Trophoblast cell (in vitro differentiated cells and primary cell): ENCODE measurements at regions not wholly inside any gene's neighbourhood (a gene's known extent, or its start where the extent isn't known, plus 50 kb on each side); places are given as distances from the start of the nearest gene placed in this dataset.

Experiments
- DNase-seq, 2 donors: peaks; one replicate each; pipeline ENCODE4 v3.0.0-alpha.2; 2016
- H2AFZ ChIP-seq: 2 replicates; pipeline ENCODE4 v1.6.1; 2013; ENCODE audit warnings: low read length, moderate library complexity, mild to moderate bottlenecking; ENCODE audit not compliant: insufficient read depth, poor library complexity
- H2AK5ac ChIP-seq: 2 replicates; pipeline ENCODE4 v1.6.1; 2013; ENCODE audit warnings: mild to moderate bottlenecking, low read length
- H2BK120ac ChIP-seq: 2 replicates; pipeline ENCODE4 v1.6.1; 2013; ENCODE audit warnings: low read length, mild to moderate bottlenecking, moderate library complexity; ENCODE audit not compliant: insufficient read depth, poor library complexity
- H2BK12ac ChIP-seq: 2 replicates; pipeline ENCODE4 v1.6.1; 2013; ENCODE audit warnings: mild to moderate bottlenecking, low read length, moderate library complexity
- H2BK5ac ChIP-seq: 2 replicates; pipeline ENCODE4 v1.6.1; 2013; ENCODE audit warnings: low read length, low read depth, moderate library complexity, mild to moderate bottlenecking; ENCODE audit not compliant: poor library complexity
- H3K14ac ChIP-seq: 2 replicates; pipeline ENCODE4 v1.6.1; 2013; ENCODE audit warnings: mild to moderate bottlenecking, low read length
- H3K18ac ChIP-seq: 2 replicates; pipeline ENCODE4 v1.6.1; 2013; ENCODE audit warnings: mild to moderate bottlenecking, low read length
- H3K23ac ChIP-seq: 2 replicates; pipeline ENCODE4 v1.6.1; 2013; ENCODE audit warnings: low read length
- H3K27ac ChIP-seq: 2 replicates; pipeline ENCODE4 v1.5.1; 2013; ENCODE audit warnings: low read depth, mild to moderate bottlenecking, inconsistent platforms, low read length, moderate library complexity
- H3K27me3 ChIP-seq: 2 replicates; pipeline ENCODE4 v1.6.1; 2013; ENCODE audit warnings: inconsistent platforms, mild to moderate bottlenecking, low read length, moderate library complexity; ENCODE audit not compliant: insufficient read depth
- H3K36me3 ChIP-seq, 2 experiments: 1 replicate in 1 of 2; 2 replicates in 1 of 2; pipeline ENCODE4 v1.6.1; 2013; ENCODE audit warnings: low read length in 2 of 2, mild to moderate bottlenecking in 2 of 2, moderate library complexity in 1 of 2; ENCODE audit not compliant: insufficient read depth in 2 of 2, control insufficient read depth in 1 of 2
- H3K4ac ChIP-seq: 2 replicates; pipeline ENCODE4 v1.6.1; 2013; ENCODE audit warnings: low read depth, mild to moderate bottlenecking, low read length, moderate library complexity
- H3K4me1 ChIP-seq, 2 experiments: 1 replicate in 1 of 2; 2 replicates in 1 of 2; pipeline ENCODE4 v1.6.1; 2013; ENCODE audit warnings: low read length in 2 of 2, mild to moderate bottlenecking in 2 of 2, moderate library complexity in 1 of 2; ENCODE audit not compliant: insufficient read depth in 2 of 2, control insufficient read depth in 1 of 2
- H3K4me2 ChIP-seq: 2 replicates; pipeline ENCODE4 v1.6.1; 2013; ENCODE audit warnings: inconsistent platforms, mild to moderate bottlenecking, low read length, moderate library complexity
- H3K4me3 ChIP-seq: 2 replicates; pipeline ENCODE4 v1.5.1; 2013; ENCODE audit warnings: mild to moderate bottlenecking, low read depth, low read length, inconsistent platforms
- H3K79me1 ChIP-seq: one replicate; pipeline ENCODE4 v1.6.1; 2013; ENCODE audit warnings: low read length
- H3K79me2 ChIP-seq: 2 replicates; pipeline ENCODE4 v1.6.1; 2013; ENCODE audit warnings: low read length, mild to moderate bottlenecking; ENCODE audit not compliant: control insufficient read depth, insufficient read depth, poor library complexity
- H3K9ac ChIP-seq: 2 replicates; pipeline ENCODE4 v1.6.1; 2013; ENCODE audit warnings: mild to moderate bottlenecking, low read length
- H3K9me3 ChIP-seq: 2 replicates; pipeline ENCODE4 v1.6.1; 2013; ENCODE audit warnings: low read depth, mild to moderate bottlenecking, control low read depth, inconsistent platforms, low read length; ENCODE audit not compliant: insufficient read depth
- H4K12ac ChIP-seq: 2 replicates; pipeline ENCODE4 v1.6.1; 2013; ENCODE audit warnings: low read depth, mild to moderate bottlenecking, low read length, moderate library complexity
- H4K8ac ChIP-seq: 2 replicates; pipeline ENCODE4 v1.6.1; 2013; ENCODE audit warnings: low read depth, mild to moderate bottlenecking, low read length, moderate library complexity
- H4K91ac ChIP-seq: one replicate; pipeline ENCODE4 v1.6.1; 2013; ENCODE audit warnings: low read depth, mild to moderate bottlenecking, low read length, moderate library complexity
- WGBS: extraction: QIAGEN DNeasy Blood & Tissue Kit; methylation state at CpG from one replicate; pipeline ENCODE4 v1.1.7; 2013; ENCODE audit warnings: missing lambda C conversion rate; ENCODE audit not compliant: insufficient read length, insufficient coverage; ENCODE audit errors: extremely low coverage; 5-methylcytosine and 5-hydroxymethylcytosine counted together

GRCh38 chr14:79986251-79986650, 225.1 kb downstream of the DIO2 start:
- Histone ChIP-seq H3K18ac (no peak overlapping the region), H2AK5ac (no peak overlapping the region), H2BK5ac (no peak overlapping the region), H2AFZ (no peak overlapping the region), H2BK12ac (no peak overlapping the region), H3K9ac (no peak overlapping the region), H3K79me2 (no peaks in the 10 kb centered on the region), H2BK120ac (no peak overlapping the region), H4K91ac (no peak overlapping the region), H3K4me1 (no peaks in the 10 kb centered on the region), H4K12ac (no peak overlapping the region), H3K14ac (no peak overlapping the region), H3K79me1 (no peaks in the 10 kb centered on the region), H3K27me3 (no peaks in the 10 kb centered on the region), H3K4me3 (no peak overlapping the region), H3K4me2 (no peak overlapping the region), H3K23ac (no peak overlapping the region), H3K9me3 (no peaks in the 10 kb centered on the region), H3K4ac (no peak overlapping the region), H3K36me3 (no peaks in the 10 kb centered on the region), H3K27ac (no peak overlapping the region), H4K8ac (no peak overlapping the region)
- WGBS, result no CpG with 5 or more reads among the region's 1 CpG
- DNase-seq, result no peak

GRCh38 chr14:79972230-79972629, 239.1 kb downstream of the DIO2 start:
- no peak for DNase-seq
- Histone ChIP-seq H3K36me3 (no peaks in the 10 kb centered on the region), H2BK120ac (no peak overlapping the region), H2BK12ac (no peak overlapping the region), H2AK5ac (no peak overlapping the region), H3K4me2 (no peak overlapping the region), H3K27me3 (no peaks in the 10 kb centered on the region), H3K9me3 (no peaks in the 10 kb centered on the region), H2AFZ (no peak overlapping the region), H3K4me1 (no peaks in the 10 kb centered on the region), H3K79me2 (no peaks in the 10 kb centered on the region), H4K12ac (no peak overlapping the region), H3K18ac (no peak overlapping the region), H4K91ac (no peak overlapping the region), H4K8ac (no peak overlapping the region), H2BK5ac (no peak overlapping the region), H3K23ac (no peak overlapping the region), H3K79me1 (no peaks in the 10 kb centered on the region), H3K4me3 (no peak overlapping the region), H3K4ac (no peak overlapping the region), H3K27ac (no peak overlapping the region), H3K9ac (no peak overlapping the region), H3K14ac (no peak overlapping the region)
- no CpG with 5 or more reads among the region's 1 CpG for WGBS

- Histone ChIP-seq H3K4ac (no peak overlapping the region), H2AFZ (no peak overlapping the region), H3K23ac (no peak overlapping the region), H3K4me3 (no peak overlapping the region), H3K79me1 (no peaks in the 10 kb centered on the region), H4K12ac (no peak overlapping the region), H3K4me2 (no peak overlapping the region), H3K27ac (no peak overlapping the region), H3K36me3 (no peaks in the 10 kb centered on the region), H2BK5ac (no peak overlapping the region), H3K9ac (no peak overlapping the region), H3K9me3 (no peaks in the 10 kb centered on the region), H3K14ac (no peak overlapping the region), H2BK120ac (no peak overlapping the region), H3K4me1 (no peaks in the 10 kb centered on the region), H2AK5ac (no peak overlapping the region), H4K8ac (no peak overlapping the region), H3K79me2 (no peaks in the 10 kb centered on the region), H2BK12ac (no peak overlapping the region), H3K27me3 (no peaks in the 10 kb centered on the region), H4K91ac (no peak overlapping the region), H3K18ac (no peak overlapping the region)
- whole genome bisulfite sequencing, result no CpG with 5 or more reads among the region's 2 CpGs
- no peak for DNase-seq
These were observed 240.0 kb downstream of the DIO2 start for GRCh38 chr14:79971330-79971729.

GRCh38 chr14:79967453-79967852, 243.9 kb downstream of the DIO2 start:
- no peak for DNase-seq
- WGBS, result no CpG with 5 or more reads among the region's 2 CpGs
- no peak overlapping the region for H4K91ac ChIP-seq

More at GRCh38 chr14:79967453-79967852, 243.9 kb downstream of the DIO2 start:
- no peaks in the 10 kb centered on the region for H3K27me3 ChIP-seq
- no peak overlapping the region for H3K18ac ChIP-seq
- no peaks in the 10 kb centered on the region for H3K9me3 ChIP-seq
- no peaks in the 10 kb centered on the region for H3K79me2 ChIP-seq
- no peak overlapping the region for H2AFZ ChIP-seq
- no peak overlapping the region for H2BK120ac ChIP-seq
- H3K4me1 ChIP-seq, result no peaks in the 10 kb centered on the region
- no peak overlapping the region for H3K14ac ChIP-seq
- no peak overlapping the region for H3K4me3 ChIP-seq
- H3K23ac ChIP-seq, result no peak overlapping the region
- H4K8ac ChIP-seq, result no peak overlapping the region
- H2AK5ac ChIP-seq, result no peak overlapping the region
- H4K12ac ChIP-seq, result no peak overlapping the region
- H3K79me1 ChIP-seq, result no peaks in the 10 kb centered on the region
- H3K9ac ChIP-seq, result no peak overlapping the region
- no peak overlapping the region for H3K4ac ChIP-seq
- no peak overlapping the region for H3K4me2 ChIP-seq
- H2BK12ac ChIP-seq, result no peak overlapping the region
- no peaks in the 10 kb centered on the region for H3K36me3 ChIP-seq
- no peak overlapping the region for H3K27ac ChIP-seq
- no peak overlapping the region for H2BK5ac ChIP-seq
